ENCODE measurements at regions not wholly inside any gene's neighbourhood (a gene's known extent, or its start where the extent isn't known, plus 50 kb on each side); places are given as distances from the start of the nearest gene placed in this dataset.
A peak's percentile ranks its signal among the peaks of the same experiment; 100 is the strongest.

- H4K8ac ChIP-seq (ENCODE audit: low read depth, low read length) = no peak overlapping the region
- no peak for DNase-seq
- no peak overlapping the region for H3K4me3 ChIP-seq (ENCODE audit: low read length)
- no peaks in the 10 kb centered on the region for H3K36me3 ChIP-seq (ENCODE audit: control insufficient read depth, insufficient read depth, low read length)
- H2BK120ac ChIP-seq (ENCODE audit: low read depth, low read length) = no peak overlapping the region
- H3K23ac ChIP-seq (ENCODE audit: low read length) = no peak overlapping the region
- no peak overlapping the region for H3K27ac ChIP-seq (ENCODE audit: low read depth, low read length)
- H3K56ac ChIP-seq (ENCODE audit: low read length) = no peak overlapping the region
- H3K79me1 ChIP-seq (ENCODE audit: low read length) = no peaks in the 10 kb centered on the region
- H3K4me1 ChIP-seq (ENCODE audit: control insufficient read depth, low read depth, low read length) = no peaks in the 10 kb centered on the region
- no peak overlapping the region for H4K5ac ChIP-seq (ENCODE audit: low read length)
- WGBS (ENCODE audit: extremely low coverage, insufficient coverage, low lambda C conversion rate) = no CpG with 5 or more reads among the region's 22 CpGs
- no peaks in the 10 kb centered on the region for H3K27me3 ChIP-seq (ENCODE audit: insufficient read depth, low read length, poor library complexity)
- H2AK5ac ChIP-seq (ENCODE audit: low read length) = no peak overlapping the region
- no peak overlapping the region for H3K4ac ChIP-seq (ENCODE audit: low read depth, low read length)
- no peak overlapping the region for H3K4me2 ChIP-seq (ENCODE audit: low read length)
- no peaks in the 10 kb centered on the region for H3K79me2 ChIP-seq (ENCODE audit: control insufficient read depth, insufficient read depth, low read length)
- no peak overlapping the region for H3K9ac ChIP-seq (ENCODE audit: low read length)
- no peak overlapping the region for H3K18ac ChIP-seq (ENCODE audit: low read length)
- H2BK15ac ChIP-seq (replicated peaks; ENCODE audit: low read depth) = no peak overlapping the region
- H2BK5ac ChIP-seq (ENCODE audit: low read length) = no peak overlapping the region
Observed at GRCh38 chr11:121794671-121795141, 321.3 kb downstream of the BLID start.

DNA sequence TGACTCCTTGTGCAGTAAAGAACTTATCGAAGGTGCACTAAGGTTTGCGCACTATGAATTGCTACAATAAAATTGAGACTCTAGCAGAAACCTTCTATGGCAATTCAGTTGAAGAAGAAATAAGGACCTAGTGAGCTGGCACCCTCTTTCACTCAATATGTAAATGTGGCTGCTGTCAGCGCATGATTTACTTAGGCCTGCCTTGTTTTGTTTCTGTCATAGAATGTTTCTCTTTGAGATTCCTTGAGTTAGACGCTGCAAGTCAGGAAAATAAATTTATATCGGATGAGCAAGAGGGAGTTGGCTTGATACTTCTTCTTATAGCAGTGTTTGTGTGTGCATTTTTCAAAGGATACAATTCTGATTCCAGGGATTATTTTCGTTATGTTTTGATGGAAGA, 322.1 kb downstream of the BLID start:
- Histone ChIP-seq H2BK15ac (replicated peaks; ENCODE audit: low read depth) (no peak overlapping the region), H2AK5ac (ENCODE audit: low read length) (no peak overlapping the region), H3K79me1 (ENCODE audit: low read length) (no peaks in the 10 kb centered on the region), H4K5ac (ENCODE audit: low read length) (no peak overlapping the region), H3K56ac (ENCODE audit: low read length) (no peak overlapping the region), H2BK5ac (ENCODE audit: low read length) (no peak overlapping the region), H3K9ac (ENCODE audit: low read length) (no peak overlapping the region), H3K4ac (ENCODE audit: low read depth, low read length) (no peak overlapping the region), H3K4me2 (ENCODE audit: low read length) (no peak overlapping the region), H2BK120ac (ENCODE audit: low read depth, low read length) (no peak overlapping the region), H4K8ac (ENCODE audit: low read depth, low read length) (no peak overlapping the region), H3K36me3 (ENCODE audit: control insufficient read depth, insufficient read depth, low read length) (no peaks in the 10 kb centered on the region), H3K4me3 (ENCODE audit: low read length) (no peak overlapping the region), H3K79me2 (ENCODE audit: control insufficient read depth, insufficient read depth, low read length) (no peaks in the 10 kb centered on the region), H3K27me3 (ENCODE audit: insufficient read depth, low read length, poor library complexity) (no peaks in the 10 kb centered on the region), H3K23ac (ENCODE audit: low read length) (no peak overlapping the region), H3K27ac (ENCODE audit: low read depth, low read length) (no peak overlapping the region), H3K4me1 (ENCODE audit: control insufficient read depth, low read depth, low read length) (no peaks in the 10 kb centered on the region), H3K18ac (ENCODE audit: low read length) (no peak overlapping the region)
- WGBS (ENCODE audit: extremely low coverage, insufficient coverage, low lambda C conversion rate) = no CpG with 5 or more reads among the region's 6 CpGs
- no peak for DNase-seq

- WGBS (ENCODE audit: extremely low coverage, insufficient coverage, low lambda C conversion rate) = no CpG with 5 or more reads among the region's 4 CpGs
Observed at GRCh38 chr11:121793291-121793690, 322.7 kb downstream of the BLID start.

GRCh38 chr11:121792185-121792584, 323.8 kb downstream of the BLID start:
- Histone ChIP-seq H3K4me1 (ENCODE audit: control insufficient read depth, low read depth, low read length) (no peaks in the 10 kb centered on the region), H3K18ac (ENCODE audit: low read length) (no peak overlapping the region), H3K36me3 (ENCODE audit: control insufficient read depth, insufficient read depth, low read length) (no peaks in the 10 kb centered on the region), H3K27ac (ENCODE audit: low read depth, low read length) (no peak overlapping the region), H2BK5ac (ENCODE audit: low read length) (no peak overlapping the region), H3K4me2 (ENCODE audit: low read length) (no peak overlapping the region), H3K4me3 (ENCODE audit: low read length) (no peak overlapping the region), H4K8ac (ENCODE audit: low read depth, low read length) (no peak overlapping the region), H2AK5ac (ENCODE audit: low read length) (no peak overlapping the region), H3K4ac (ENCODE audit: low read depth, low read length) (no peak overlapping the region), H2BK15ac (replicated peaks; ENCODE audit: low read depth) (no peak overlapping the region), H3K27me3 (ENCODE audit: insufficient read depth, low read length, poor library complexity) (no peaks in the 10 kb centered on the region), H3K79me1 (ENCODE audit: low read length) (no peaks in the 10 kb centered on the region), H3K79me2 (ENCODE audit: control insufficient read depth, insufficient read depth, low read length) (no peaks in the 10 kb centered on the region), H3K9ac (ENCODE audit: low read length) (no peak overlapping the region), H2BK120ac (ENCODE audit: low read depth, low read length) (no peak overlapping the region), H3K56ac (ENCODE audit: low read length) (no peak overlapping the region), H3K23ac (ENCODE audit: low read length) (no peak overlapping the region), H4K5ac (ENCODE audit: low read length) (no peak overlapping the region)
- DNase-seq = no peak
- WGBS (ENCODE audit: extremely low coverage, insufficient coverage, low lambda C conversion rate) = no CpG with 5 or more reads among the region's 3 CpGs

More at GRCh38 chr11:121793291-121793690, 322.7 kb downstream of the BLID start:
- no peak overlapping the region for H2BK120ac ChIP-seq (ENCODE audit: low read depth, low read length)
- no peak overlapping the region for H3K23ac ChIP-seq (ENCODE audit: low read length)
- no peak overlapping the region for H3K9ac ChIP-seq (ENCODE audit: low read length)
- H3K79me1 ChIP-seq (ENCODE audit: low read length) = no peaks in the 10 kb centered on the region
- no peak overlapping the region for H3K4me2 ChIP-seq (ENCODE audit: low read length)
- no peak overlapping the region for H4K8ac ChIP-seq (ENCODE audit: low read depth, low read length)
- H3K4ac ChIP-seq (ENCODE audit: low read depth, low read length) = no peak overlapping the region
- no peak overlapping the region for H2AK5ac ChIP-seq (ENCODE audit: low read length)
- DNase-seq = no peak
- no peak overlapping the region for H2BK5ac ChIP-seq (ENCODE audit: low read length)
- no peak overlapping the region for H4K5ac ChIP-seq (ENCODE audit: low read length)
- no peak overlapping the region for H3K56ac ChIP-seq (ENCODE audit: low read length)
- no peaks in the 10 kb centered on the region for H3K36me3 ChIP-seq (ENCODE audit: control insufficient read depth, insufficient read depth, low read length)
- no peaks in the 10 kb centered on the region for H3K79me2 ChIP-seq (ENCODE audit: control insufficient read depth, insufficient read depth, low read length)
- no peak overlapping the region for H3K4me3 ChIP-seq (ENCODE audit: low read length)
- H3K4me1 ChIP-seq (ENCODE audit: control insufficient read depth, low read depth, low read length) = no peaks in the 10 kb centered on the region
- no peak overlapping the region for H3K18ac ChIP-seq (ENCODE audit: low read length)
- no peak overlapping the region for H2BK15ac ChIP-seq (replicated peaks; ENCODE audit: low read depth)
- H3K27me3 ChIP-seq (ENCODE audit: insufficient read depth, low read length, poor library complexity) = no peaks in the 10 kb centered on the region
- no peak overlapping the region for H3K27ac ChIP-seq (ENCODE audit: low read depth, low read length)

DNA sequence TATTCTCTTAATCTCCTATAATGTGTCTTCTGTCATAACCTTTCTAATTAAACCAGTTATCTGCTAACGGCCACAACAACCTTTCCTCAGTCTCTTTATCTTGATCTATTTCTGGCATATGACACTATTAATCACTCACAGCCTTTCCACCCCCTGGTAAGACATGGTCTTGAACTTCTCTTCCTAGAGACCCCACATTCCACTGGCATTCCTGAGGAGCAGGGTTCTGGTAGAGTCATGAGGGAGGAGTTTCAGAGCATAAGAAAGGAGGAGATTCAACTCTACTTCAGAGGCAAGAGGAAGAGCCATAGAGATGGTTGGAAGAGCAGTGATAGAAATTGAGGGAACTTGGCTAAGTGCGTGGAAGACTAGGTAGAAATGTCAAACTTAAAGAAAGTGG, 325.6 kb downstream of the BLID start:
- no CpG with 5 or more reads among the region's 2 CpGs for WGBS (ENCODE audit: extremely low coverage, insufficient coverage, low lambda C conversion rate)
- no peak overlapping the region for H3K4ac ChIP-seq (ENCODE audit: low read depth, low read length)

GRCh38 chr11:121780971-121781370, 328.2 kb upstream of the SORL1-AS1 start:
- no peak overlapping the region for H3K9ac ChIP-seq (ENCODE audit: low read length)

More for the DNA sequence above, 325.6 kb downstream of the BLID start:
- Histone ChIP-seq H4K8ac (ENCODE audit: low read depth, low read length) (no peak overlapping the region), H3K18ac (ENCODE audit: low read length) (no peak overlapping the region), H3K9ac (ENCODE audit: low read length) (no peak overlapping the region), H2BK120ac (ENCODE audit: low read depth, low read length) (no peak overlapping the region), H3K4me2 (ENCODE audit: low read length) (no peak overlapping the region), H4K5ac (ENCODE audit: low read length) (no peak overlapping the region), H2AK5ac (ENCODE audit: low read length) (no peak overlapping the region), H3K27ac (ENCODE audit: low read depth, low read length) (no peak overlapping the region), H3K23ac (ENCODE audit: low read length) (no peak overlapping the region), H3K36me3 (ENCODE audit: control insufficient read depth, insufficient read depth, low read length) (no peaks in the 10 kb centered on the region), H3K27me3 (ENCODE audit: insufficient read depth, low read length, poor library complexity) (no peaks in the 10 kb centered on the region), H3K79me2 (ENCODE audit: control insufficient read depth, insufficient read depth, low read length) (no peaks in the 10 kb centered on the region), H3K56ac (ENCODE audit: low read length) (no peak overlapping the region), H3K4me3 (ENCODE audit: low read length) (no peak overlapping the region), H3K4me1 (ENCODE audit: control insufficient read depth, low read depth, low read length) (no peaks in the 10 kb centered on the region), H3K79me1 (ENCODE audit: low read length) (no peaks in the 10 kb centered on the region), H2BK15ac (replicated peaks; ENCODE audit: low read depth) (no peak overlapping the region), H2BK5ac (ENCODE audit: low read length) (no peak overlapping the region)
- DNase-seq = peak; percentile 54

More at GRCh38 chr11:121780971-121781370, 328.2 kb upstream of the SORL1-AS1 start:
- Histone ChIP-seq H3K27ac (ENCODE audit: low read depth, low read length) (no peak overlapping the region), H3K56ac (ENCODE audit: low read length) (no peak overlapping the region), H2BK5ac (ENCODE audit: low read length) (no peak overlapping the region), H3K27me3 (ENCODE audit: insufficient read depth, low read length, poor library complexity) (no peaks in the 10 kb centered on the region), H4K5ac (ENCODE audit: low read length) (no peak overlapping the region), H3K4me2 (ENCODE audit: low read length) (no peak overlapping the region), H2BK15ac (replicated peaks; ENCODE audit: low read depth) (no peak overlapping the region), H3K4me1 (ENCODE audit: control insufficient read depth, low read depth, low read length) (no peaks in the 10 kb centered on the region), H3K4me3 (ENCODE audit: low read length) (no peak overlapping the region), H4K8ac (ENCODE audit: low read depth, low read length) (no peak overlapping the region), H3K79me2 (ENCODE audit: control insufficient read depth, insufficient read depth, low read length) (no peaks in the 10 kb centered on the region), H3K23ac (ENCODE audit: low read length) (no peak overlapping the region), H3K36me3 (ENCODE audit: control insufficient read depth, insufficient read depth, low read length) (no peaks in the 10 kb centered on the region), H3K79me1 (ENCODE audit: low read length) (no peaks in the 10 kb centered on the region), H2AK5ac (ENCODE audit: low read length) (no peak overlapping the region), H2BK120ac (ENCODE audit: low read depth, low read length) (no peak overlapping the region), H3K18ac (ENCODE audit: low read length) (no peak overlapping the region), H3K4ac (ENCODE audit: low read depth, low read length) (no peak overlapping the region)
- no peak for DNase-seq
- WGBS (ENCODE audit: extremely low coverage, insufficient coverage, low lambda C conversion rate) = no CpG with 5 or more reads among the region's 2 CpGs
